Testis (tissue), 2 donors: ENCODE measurements at regions not wholly inside any gene's neighbourhood (a gene's known extent, or its start where the extent isn't known, plus 50 kb on each side); places are given as distances from the start of the nearest gene placed in this dataset.

ENCODE experiments used
- DNase-seq: peaks from one replicate; pipeline ENCODE4 v3.0.0-alpha.2; 2019
- H3K27ac ChIP-seq, 2 donors: fragments of 200-600 bp; sonication (generic); one replicate each; pipeline ENCODE4 v1.5.1; 2019
- H3K27me3 ChIP-seq: fragments of 200-600 bp; sonication (generic); one replicate; pipeline ENCODE4 v1.5.1; 2019
- H3K36me3 ChIP-seq: fragments of 200-600 bp; sonication (generic); one replicate; pipeline ENCODE4 v1.5.1; 2017; ENCODE audit warnings: low read depth; ENCODE audit errors: missing control alignments
- H3K4me1 ChIP-seq: fragments of 200-600 bp; sonication (generic); one replicate; pipeline ENCODE4 v1.5.1; 2019
- H3K4me3 ChIP-seq, 2 donors: fragments of 200-600 bp; sonication (generic); one replicate each; pipeline ENCODE4 v1.5.1; 2017 to 2019
- H3K9me3 ChIP-seq: fragments of 200-600 bp; sonication (generic); one replicate; pipeline ENCODE4 v1.5.1; 2017
- POLR2A ChIP-seq: fragments of 450-650 bp; IDR thresholded peaks from one replicate; pipeline ENCODE4 v1.6.1; 2017; ENCODE audit warnings: antibody characterized with exemption, mild to moderate bottlenecking, moderate library complexity
- WGBS, 2 donors: methylation state at CpG; one replicate each; pipeline ENCODE4 v1.1.5; 2018; 5-methylcytosine and 5-hydroxymethylcytosine counted together
- intact Hi-C: fragments of 100-400 bp; cut with DNase I; formaldehyde crosslinking; loops from one replicate; pipeline ENCODE4 v1.15.1; 2023; ENCODE audit warnings: low total_unique reads
- TF ChIP-seq, protein P1 (sequence below), 3 experiments: fragments of 450-650 bp in 2 of 3; fragments of 200-600 bp in 1 of 3; sonication (generic) in 1 of 3; IDR thresholded peaks; one replicate each; pipeline ENCODE4 v1.5.1; 2016 to 2019; ENCODE audit warnings: antibody characterized with exemption in 3 of 3, mild to moderate bottlenecking in 2 of 3, moderate library complexity in 1 of 3

DNA sequence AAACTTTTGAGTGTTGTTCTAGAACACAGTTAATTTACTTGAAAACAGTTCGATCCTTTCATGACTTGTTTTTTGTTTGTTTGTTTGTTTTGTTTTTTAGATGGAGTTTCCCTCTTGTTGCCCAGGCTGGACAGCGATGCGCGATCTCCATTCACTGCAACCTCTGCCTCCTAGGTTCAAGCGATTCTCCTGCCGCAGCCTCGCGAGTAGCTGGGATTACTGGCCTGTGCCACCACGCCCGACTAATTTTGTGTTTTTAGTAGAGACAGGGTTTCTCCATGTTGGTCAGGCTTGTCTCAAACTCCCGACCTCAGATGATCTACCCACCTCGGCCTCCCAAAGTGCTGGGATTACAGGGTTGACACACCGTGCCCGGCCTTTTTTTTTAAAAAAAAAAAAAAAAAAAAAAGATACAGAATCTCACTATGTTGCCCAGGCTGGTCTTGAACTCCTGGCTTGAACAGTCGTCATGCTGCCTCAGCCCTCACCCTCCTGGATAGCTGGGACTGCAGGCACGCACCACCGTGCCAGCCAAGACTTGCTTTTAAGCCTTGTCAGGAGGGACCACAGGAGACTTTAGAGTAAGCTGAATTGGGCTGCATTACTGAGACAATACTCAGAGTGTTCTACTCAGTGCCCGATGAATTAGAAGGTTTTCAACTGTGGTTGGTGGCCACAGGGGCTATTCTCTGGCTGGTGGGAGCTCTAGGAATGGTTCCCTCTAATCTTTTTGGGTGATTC lies 76.7 kb upstream of the SLC22A16 start:
- intact Hi-C loops: no loop called here
- no peaks in the 10 kb centered on the region for H3K9me3 ChIP-seq
- H3K4me1 ChIP-seq: no peaks in the 10 kb centered on the region
- no peak overlapping the region for H3K4me3 ChIP-seq
- TF ChIP-seq POLR2A: no peak
- TF ChIP-seq, protein P1, sequence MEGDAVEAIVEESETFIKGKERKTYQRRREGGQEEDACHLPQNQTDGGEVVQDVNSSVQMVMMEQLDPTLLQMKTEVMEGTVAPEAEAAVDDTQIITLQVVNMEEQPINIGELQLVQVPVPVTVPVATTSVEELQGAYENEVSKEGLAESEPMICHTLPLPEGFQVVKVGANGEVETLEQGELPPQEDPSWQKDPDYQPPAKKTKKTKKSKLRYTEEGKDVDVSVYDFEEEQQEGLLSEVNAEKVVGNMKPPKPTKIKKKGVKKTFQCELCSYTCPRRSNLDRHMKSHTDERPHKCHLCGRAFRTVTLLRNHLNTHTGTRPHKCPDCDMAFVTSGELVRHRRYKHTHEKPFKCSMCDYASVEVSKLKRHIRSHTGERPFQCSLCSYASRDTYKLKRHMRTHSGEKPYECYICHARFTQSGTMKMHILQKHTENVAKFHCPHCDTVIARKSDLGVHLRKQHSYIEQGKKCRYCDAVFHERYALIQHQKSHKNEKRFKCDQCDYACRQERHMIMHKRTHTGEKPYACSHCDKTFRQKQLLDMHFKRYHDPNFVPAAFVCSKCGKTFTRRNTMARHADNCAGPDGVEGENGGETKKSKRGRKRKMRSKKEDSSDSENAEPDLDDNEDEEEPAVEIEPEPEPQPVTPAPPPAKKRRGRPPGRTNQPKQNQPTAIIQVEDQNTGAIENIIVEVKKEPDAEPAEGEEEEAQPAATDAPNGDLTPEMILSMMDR (IDR thresholded peaks at IDR 0.05): no peak
- DNase-seq: peak; percentile 4
- H3K27me3 ChIP-seq: no peaks in the 10 kb centered on the region
- WGBS, 2 donors: 96 to 97% methylated on average over 17 to 18 of the region's 18 CpGs
- H3K27ac ChIP-seq: no peak overlapping the region
- no peaks in the 10 kb centered on the region for H3K36me3 ChIP-seq

GRCh38 chr6:110552076-110552475 lies 75.7 kb upstream of the SLC22A16 start:
- Histone ChIP-seq H3K4me1 (no peaks in the 10 kb centered on the region), H3K27ac (no peak overlapping the region), H3K36me3 (no peaks in the 10 kb centered on the region), H3K27me3 (no peaks in the 10 kb centered on the region), H3K4me3 (no peak overlapping the region), H3K9me3 (no peaks in the 10 kb centered on the region)
- no peak for TF ChIP-seq POLR2A
- TF ChIP-seq, protein P1 (IDR thresholded peaks at IDR 0.05): no peak
- DNase-seq: no peak
- intact Hi-C loops: no loop called here

- 72 to 80% methylated on average over 11 of the region's 11 CpGs for WGBS, 2 donors
- H3K4me1 ChIP-seq: no peaks in the 10 kb centered on the region
- H3K27ac ChIP-seq: no peak overlapping the region
- intact Hi-C loops: no loop called here
- H3K36me3 ChIP-seq: no peaks in the 10 kb centered on the region
- TF ChIP-seq, protein P1 (IDR thresholded peaks at IDR 0.05): no peak
- no peak for TF ChIP-seq POLR2A
- H3K4me3 ChIP-seq: no peak overlapping the region
- no peaks in the 10 kb centered on the region for H3K27me3 ChIP-seq
- H3K9me3 ChIP-seq: no peaks in the 10 kb centered on the region
- no peak for DNase-seq
Measured at GRCh38 chr6:110551088-110551487, 74.7 kb upstream of the SLC22A16 start.

GRCh38 chr6:110550353-110550752 lies 73.9 kb upstream of the SLC22A16 start:
- 74 to 76% methylated on average over 4 to 5 of the region's 5 CpGs for WGBS, 2 donors
- no peaks in the 10 kb centered on the region for H3K4me1 ChIP-seq
- no peaks in the 10 kb centered on the region for H3K36me3 ChIP-seq
- TF ChIP-seq, protein P1 (IDR thresholded peaks at IDR 0.05): no peak
- no peak for TF ChIP-seq POLR2A
- H3K27me3 ChIP-seq: no peaks in the 10 kb centered on the region
- DNase-seq: no peak
- H3K9me3 ChIP-seq: no peaks in the 10 kb centered on the region
- no peak overlapping the region for H3K27ac ChIP-seq
- H3K4me3 ChIP-seq: no peak overlapping the region
- intact Hi-C loops: no loop called here

DNA sequence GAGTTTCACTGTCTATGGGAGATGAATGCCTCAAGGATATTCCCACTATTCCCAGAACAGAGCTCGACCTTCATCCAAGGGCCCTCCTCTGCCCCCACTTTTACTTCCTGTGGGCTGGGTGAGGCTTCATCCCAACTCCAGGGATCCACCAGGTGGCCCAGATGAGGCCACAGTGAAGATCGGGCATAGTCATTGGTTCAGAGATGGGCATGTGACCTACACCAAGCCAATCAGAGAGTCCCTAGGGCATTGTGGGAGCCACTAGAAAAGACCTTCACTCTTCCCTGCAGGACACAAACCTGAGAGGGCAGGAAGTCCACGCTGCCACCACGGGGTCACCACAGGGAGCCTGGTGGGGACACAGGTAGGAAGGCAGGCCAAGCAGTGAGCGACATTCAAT lies 72.9 kb upstream of the SLC22A16 start:
- no peak for TF ChIP-seq POLR2A
- TF ChIP-seq, protein P1 (IDR thresholded peaks at IDR 0.05): no peak
- DNase-seq: peak; percentile 54
- Histone ChIP-seq H3K4me3 (no peak overlapping the region), H3K27me3 (no peaks in the 10 kb centered on the region), H3K36me3 (no peaks in the 10 kb centered on the region), H3K27ac (no peak overlapping the region), H3K4me1 (no peaks in the 10 kb centered on the region), H3K9me3 (no peaks in the 10 kb centered on the region)
- intact Hi-C loops: no loop called here
- 68 to 73% methylated on average over 5 of the region's 5 CpGs for WGBS, 2 donors
